ENCODE measurements at regions not wholly inside any gene's neighbourhood (a gene's known extent, or its start where the extent isn't known, plus 50 kb on each side); places are given as distances from the start of the nearest gene placed in this dataset.
"Not testable (repeated sequence)": the region's sequence is repeated elsewhere in the genome, so short reads cannot be mapped to it uniquely, and the experiment has no call there.

GRCh38 chrX:50967736-50968135, 57.2 kb downstream of the BMP15 start:
- DNase-seq (ENCODE audit: low read depth in 4 of 4, low spot score in 1 of 4) = no peak

DNA sequence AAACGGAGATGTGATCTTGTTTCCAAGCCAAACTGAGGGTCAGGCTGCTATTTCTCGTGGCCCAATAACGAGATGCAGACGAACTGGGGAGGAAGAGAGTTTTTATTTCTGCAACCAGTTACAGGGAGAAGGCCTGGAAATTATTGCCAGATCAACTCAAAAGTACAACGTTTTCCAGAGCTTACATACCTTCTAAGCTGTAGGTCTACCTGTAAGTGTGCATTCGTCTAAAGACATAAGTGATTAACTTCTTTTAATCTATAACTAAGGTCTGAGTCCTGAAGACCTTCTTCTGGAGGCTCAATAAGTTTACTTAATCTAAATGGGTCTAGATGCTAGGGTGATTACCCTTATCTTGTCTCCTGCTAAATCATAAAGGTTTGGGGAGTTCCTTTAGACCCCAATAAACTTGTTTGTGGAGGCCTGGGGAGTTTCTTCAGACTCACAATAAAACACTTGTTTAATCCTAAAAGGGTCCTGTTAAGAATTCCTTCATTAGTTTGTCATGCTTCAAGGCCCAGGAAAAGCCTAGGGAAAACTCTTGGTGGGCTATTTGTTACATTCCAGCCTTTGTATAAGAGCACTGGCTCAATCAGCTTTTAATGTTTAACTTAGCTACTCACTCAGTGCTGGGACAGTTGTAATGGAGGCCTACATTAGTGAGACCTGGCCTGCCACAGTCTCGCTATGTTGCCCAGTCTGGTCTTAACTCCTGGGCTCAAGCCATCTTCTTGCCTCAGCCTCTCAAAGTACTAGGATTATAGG, 58.5 kb downstream of the BMP15 start:
- not testable (repeated sequence) for DNase-seq (ENCODE audit: low read depth in 4 of 4, low spot score in 1 of 4)

DNA sequence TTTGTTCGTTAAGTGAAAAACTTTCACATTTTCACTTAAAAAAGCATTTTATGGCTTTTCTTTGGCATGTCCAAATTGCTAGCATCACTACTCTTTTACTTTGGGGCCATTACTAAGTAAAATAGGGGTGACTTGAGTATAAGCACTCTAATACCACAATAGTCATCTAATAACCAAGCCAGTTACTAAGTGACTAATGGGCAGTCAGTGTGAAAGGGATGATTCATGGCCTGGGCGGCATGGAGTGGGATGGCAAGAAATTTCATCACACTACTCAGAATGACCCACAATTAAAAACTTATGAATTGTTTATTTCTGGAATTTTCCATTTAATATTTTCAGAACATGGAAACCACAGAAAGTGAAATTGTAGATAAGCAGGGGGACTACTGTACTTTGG, 60.9 kb downstream of the BMP15 start:
- no peak for DNase-seq (ENCODE audit: low read depth in 4 of 4, low spot score in 1 of 4)

DNA sequence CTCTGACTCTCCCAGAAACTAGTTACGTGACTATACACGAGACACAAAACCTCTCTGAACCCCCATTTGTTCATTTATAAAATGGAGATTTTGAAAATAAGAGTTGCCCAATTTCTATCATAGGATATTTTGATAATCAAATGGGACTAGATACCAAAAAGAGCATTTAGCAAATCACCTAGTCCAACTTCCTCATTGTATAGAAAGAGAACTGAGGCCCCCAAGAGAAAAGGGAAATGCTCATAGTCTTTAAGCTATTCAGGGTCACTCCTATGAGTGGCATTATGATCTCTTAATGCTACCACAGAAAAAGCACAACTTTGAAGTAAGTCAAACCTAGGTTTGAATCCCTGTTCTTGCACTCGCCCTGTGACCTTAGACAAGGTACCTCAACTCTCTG, 62.7 kb downstream of the BMP15 start:
- DNase-seq (ENCODE audit: low read depth in 4 of 4, low spot score in 1 of 4) = no peak

- DNase-seq (ENCODE audit: low read depth in 4 of 4, low spot score in 1 of 4) = no peak
Observed at GRCh38 chrX:50978920-50979682, 68.6 kb downstream of the BMP15 start.

GRCh38 chrX:50980251-50980650, 69.7 kb downstream of the BMP15 start:
- DNase-seq (ENCODE audit: low read depth in 4 of 4, low spot score in 1 of 4) = no peak

GRCh38 chrX:50988649-50989048, 78.1 kb downstream of the BMP15 start:
- DNase-seq (ENCODE audit: low read depth in 4 of 4, low spot score in 1 of 4) = no peak

DNA sequence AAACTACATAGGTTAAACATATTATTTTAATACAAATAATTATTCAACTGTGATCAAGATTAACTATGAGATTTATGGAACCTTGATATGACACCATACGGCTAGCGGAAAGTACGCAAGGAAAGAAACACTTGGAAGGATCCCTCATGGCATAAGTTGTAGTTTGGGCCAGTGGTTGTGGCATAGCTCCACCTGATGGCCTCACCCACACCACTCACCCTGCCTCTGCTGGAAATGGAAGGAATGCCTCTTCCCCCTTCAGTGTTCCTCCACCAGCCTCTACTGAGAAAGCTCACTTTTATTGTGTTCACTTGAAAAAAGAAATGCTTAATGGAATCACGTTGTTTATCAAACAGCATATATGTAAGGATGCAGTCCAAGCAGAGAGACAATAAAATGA, 86.4 kb downstream of the BMP15 start:
- DNase-seq (ENCODE audit: low read depth in 4 of 4, low spot score in 1 of 4) = no peak

DNA sequence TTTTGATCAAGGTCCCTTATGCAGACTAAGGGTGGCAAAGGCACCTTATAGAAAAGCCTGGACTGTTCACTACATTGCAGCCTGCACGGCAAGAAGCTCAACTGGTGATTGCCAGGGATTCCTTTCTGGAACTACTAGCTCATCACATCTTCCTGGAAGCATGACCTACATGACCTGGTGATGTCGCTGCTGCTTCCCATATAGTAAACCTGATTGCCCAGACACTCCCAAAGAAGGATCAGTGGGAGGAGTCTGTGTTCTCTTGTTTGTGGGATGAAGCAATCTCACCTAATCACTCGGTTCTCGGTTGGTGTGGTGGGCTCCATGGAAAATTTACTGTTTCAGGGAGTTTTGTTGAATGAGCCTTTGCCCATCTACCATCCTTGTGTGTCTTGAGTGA, 89.8 kb downstream of the BMP15 start:
- not testable (repeated sequence) for DNase-seq (ENCODE audit: low read depth in 4 of 4, low spot score in 1 of 4)

DNA sequence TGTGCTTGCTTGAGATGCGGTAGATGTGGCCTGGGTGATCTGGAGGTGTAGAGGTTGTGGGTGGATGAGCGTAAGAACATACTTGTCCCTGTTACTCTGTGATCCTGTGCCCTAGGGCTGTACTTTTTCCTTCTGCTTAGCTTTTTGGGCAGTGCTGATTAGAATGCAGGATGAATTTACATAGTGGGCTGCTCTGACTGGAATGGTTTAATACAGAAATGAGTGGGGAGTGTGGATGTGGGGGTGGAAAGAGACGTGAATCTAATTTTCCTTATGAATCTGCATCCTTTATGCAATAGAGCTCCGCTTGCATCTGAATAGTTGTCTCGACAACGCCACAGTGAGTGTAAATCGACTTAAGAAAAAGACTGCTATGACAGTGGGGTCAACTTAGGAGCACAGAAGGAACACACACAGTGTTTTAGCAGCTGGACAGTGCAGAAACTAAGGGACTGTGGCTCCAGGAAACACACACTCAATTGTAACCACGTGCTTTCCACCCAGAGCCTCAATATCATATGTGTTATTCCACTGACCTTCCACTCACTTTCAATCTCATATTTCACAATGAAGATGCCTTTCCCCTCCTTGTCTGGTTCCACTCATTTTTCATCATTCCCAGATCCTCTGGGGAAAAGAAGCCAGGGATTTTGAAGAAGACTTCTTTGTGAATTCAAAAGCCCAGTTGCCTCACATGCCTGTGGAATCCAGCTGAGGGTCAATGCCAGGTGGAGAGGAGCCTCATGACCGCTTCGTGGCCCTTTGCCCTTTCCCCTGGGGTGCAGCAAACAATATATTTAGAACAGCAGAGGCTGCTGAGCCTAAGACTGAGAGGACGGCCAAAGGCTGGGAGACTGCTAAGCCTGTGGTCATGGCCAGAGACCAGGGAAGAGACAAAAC, 91.4 kb downstream of the BMP15 start:
- DNase-seq (ENCODE audit: low read depth in 4 of 4, low spot score in 1 of 4) = not testable (repeated sequence)

- DNase-seq (ENCODE audit: low read depth in 4 of 4, low spot score in 1 of 4) = no peak
Observed at GRCh38 chrX:51006064-51006463, 95.5 kb downstream of the BMP15 start.

DNA sequence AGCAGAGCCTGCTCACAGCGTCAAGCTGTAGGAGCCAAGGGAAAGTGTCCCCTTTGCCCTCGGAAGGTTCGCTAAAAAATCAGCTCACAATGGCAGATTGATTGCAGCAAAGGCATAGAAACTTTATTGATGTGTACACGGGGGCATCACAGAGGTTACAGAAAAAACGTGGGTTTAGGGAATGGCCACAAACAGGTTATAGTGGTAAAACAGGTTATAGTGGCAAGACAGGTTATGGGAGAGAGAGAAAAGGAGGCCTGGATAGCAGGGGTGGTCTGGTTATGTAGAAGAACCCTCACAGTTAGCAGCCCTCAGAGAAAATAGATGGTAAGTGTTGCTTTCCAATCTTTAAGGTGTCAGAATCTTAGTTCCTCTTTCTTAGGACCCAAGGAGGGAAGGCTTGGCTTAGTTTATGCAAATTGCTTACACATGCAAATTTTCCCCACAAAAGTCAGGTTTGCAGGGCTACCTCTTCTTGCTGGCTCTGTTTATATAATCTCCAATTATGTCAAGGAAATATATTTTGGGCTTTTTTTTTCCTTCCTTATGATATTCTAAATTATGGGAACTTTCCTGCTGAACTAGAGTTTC, 113.7 kb downstream of the BMP15 start:
- DNase-seq (ENCODE audit: low read depth in 4 of 4, low spot score in 1 of 4) = no peak

- DNase-seq (ENCODE audit: low read depth in 4 of 4, low spot score in 1 of 4) = no peak
Observed at GRCh38 chrX:51026862-51027261, 116.3 kb downstream of the BMP15 start.

GRCh38 chrX:51035746-51036145, 125.2 kb downstream of the BMP15 start:
- DNase-seq (ENCODE audit: low read depth in 4 of 4, low spot score in 1 of 4) = no peak

- DNase-seq (ENCODE audit: low read depth in 4 of 4, low spot score in 1 of 4) = no peak
Observed at GRCh38 chrX:51047950-51048349, 137.4 kb downstream of the BMP15 start.

- DNase-seq (ENCODE audit: low read depth in 4 of 4, low spot score in 1 of 4) = no peak
Observed at GRCh38 chrX:51053741-51054140, 143.2 kb downstream of the BMP15 start.

DNA sequence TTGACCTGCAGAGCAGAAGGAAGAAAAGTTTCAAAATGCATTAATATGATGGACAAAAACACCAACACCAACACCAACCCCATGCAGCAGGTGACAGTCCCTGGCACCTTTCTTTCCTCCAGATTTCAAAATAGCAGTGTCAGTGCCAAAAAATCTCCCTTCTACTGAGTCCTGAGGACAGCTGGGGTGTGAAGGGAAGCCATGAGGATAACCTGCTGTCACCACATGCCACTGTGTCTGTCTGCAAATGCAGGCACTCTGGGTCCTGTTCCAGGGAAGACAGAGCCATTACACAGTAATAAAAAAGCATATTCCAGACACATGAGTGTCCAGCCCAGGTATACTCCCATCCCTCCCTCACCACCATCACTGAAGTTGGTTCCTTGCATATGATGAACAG, 187.5 kb downstream of the BMP15 start:
- DNase-seq (ENCODE audit: low read depth in 4 of 4, low spot score in 1 of 4) = no peak

GRCh38 chrX:51119058-51119926, 208.8 kb downstream of the BMP15 start:
- not testable (repeated sequence) for DNase-seq (ENCODE audit: low read depth in 4 of 4, low spot score in 1 of 4)

DNA sequence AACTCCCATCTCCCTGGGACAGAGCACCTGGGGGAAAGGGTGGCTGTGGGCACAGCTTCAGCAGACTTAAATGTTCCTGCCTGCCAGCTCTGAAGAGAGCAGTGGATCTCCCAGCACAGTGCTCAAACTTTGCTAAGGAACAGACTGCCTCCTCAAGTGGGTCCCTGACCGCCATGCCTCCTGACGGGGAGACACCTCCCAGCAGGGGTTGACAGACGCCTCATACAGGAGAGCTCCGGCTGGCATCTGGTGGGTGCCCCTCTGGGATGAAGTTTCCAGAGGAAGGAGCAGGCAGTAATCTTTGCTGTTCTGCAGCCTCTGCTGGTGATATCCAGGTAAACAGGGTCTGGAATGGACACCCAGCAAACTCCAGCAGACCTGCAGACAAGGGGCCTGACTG, 206.9 kb upstream of the NUDT10 start:
- DNase-seq (ENCODE audit: low read depth in 4 of 4, low spot score in 1 of 4) = not testable (repeated sequence)

DNA sequence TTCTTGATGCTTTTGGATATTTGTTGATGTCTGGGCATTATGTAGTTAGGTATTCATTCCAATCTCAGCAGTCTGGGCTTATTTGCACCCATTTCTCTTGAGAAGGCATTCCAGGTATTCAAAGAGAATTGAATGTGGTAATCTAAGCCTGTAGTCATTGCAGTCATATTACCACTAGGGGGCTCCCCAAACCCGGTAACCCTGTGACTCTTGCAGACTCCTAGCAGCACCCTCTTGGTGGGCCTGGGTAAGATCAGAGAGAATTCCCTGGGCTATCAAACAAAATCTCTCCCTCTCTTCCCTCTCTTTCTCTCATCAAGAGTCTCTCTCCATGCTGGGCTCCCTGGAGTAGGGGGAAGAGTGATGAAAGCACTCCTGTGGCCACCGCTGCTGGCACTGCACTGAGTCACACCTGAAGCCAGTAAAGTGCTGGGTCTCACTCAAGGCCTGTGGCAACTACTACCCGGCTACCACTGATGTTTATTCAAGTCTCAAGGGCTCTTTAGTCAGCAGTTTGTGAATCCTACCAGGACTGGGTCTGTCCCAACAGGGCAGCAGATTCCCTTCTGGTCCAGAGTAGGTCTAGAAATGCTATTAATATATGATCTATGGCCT, 187.7 kb upstream of the NUDT10 start:
- DNase-seq (ENCODE audit: low read depth in 4 of 4, low spot score in 1 of 4) = peak in 2 of 4 experiments; percentile 0 to 6

Measured in stimulated activated CD4-positive, alpha-beta T cell treated with anti-CD3 and anti-CD28 coated beads, Interleukin-1b, Interleukin-23, amount 100 ng/mL, for 24 hours (primary cell).